HepG2 (cell line): ENCODE measurements at regions not wholly inside any gene's neighbourhood (a gene's known extent, or its start where the extent isn't known, plus 50 kb on each side); places are given as distances from the start of the nearest gene placed in this dataset.

Experiments
- ATAC-seq: fragments of 200-7000 bp; cut with Tn5 transposase; 3 replicates; pipeline ENCODE4 v1.9.1; 2020; ENCODE audit warnings: mild to moderate bottlenecking, moderate library complexity
- BruUV-seq: library from RNA; stranded (reverse); fragments of 400-500 nt; replicated peaks from 2 replicates; lab custom pipeline; 2021; lab: Mats Ljungman, UMichigan
- CTCF ChIA-PET: fragments of 300-600 bp; formaldehyde crosslinking; extraction: SDS; loops from one replicate; lab custom pipeline; 2021; ENCODE audit warnings: low total read pairs, inconsistent platforms, low intra/inter-chr PET ratio; lab: Yijun Ruan, JAX
- POLR2A ChIA-PET: fragments of 350-600 bp; sonication (Branson Sonifier 250); formaldehyde crosslinking; loops from one replicate; lab custom pipeline; 2020; ENCODE audit warnings: antibody characterized with exemption, inconsistent platforms; lab: Yijun Ruan, JAX
- DNase-seq: peaks from one replicate; pipeline ENCODE4 v3.0.0-alpha.2; 2015; ENCODE audit warnings: low spot score
- FAIRE-seq: peaks from 3 replicates; lab custom pipeline; 2011; peaks lifted over from hg19 to GRCh38; lab: Jason Lieb, UNC
- H2AFZ ChIP-seq: one replicate; pipeline ENCODE4 v1.6.1; 2011; ENCODE audit warnings: low read length, inconsistent platforms
- H3K27ac ChIP-seq: fragments of 300-600 bp; 3 replicates; pipeline ENCODE4 v1.8.0; 2011; ENCODE audit warnings: mixed run types, mild to moderate bottlenecking, mixed read lengths, low read length, inconsistent platforms; ENCODE audit not compliant: insufficient read depth; ENCODE audit errors: extremely low read length
- H3K27me3 ChIP-seq, 2 experiments: fragments of 200-600 bp in 1 of 2; 2 replicates in 1 of 2; 3 replicates in 1 of 2; pipeline versions ENCODE4 v1.6.0 to v1.8.0; 2011; ENCODE audit warnings: low read length in 2 of 2, mild to moderate bottlenecking in 2 of 2, moderate library complexity in 2 of 2, inconsistent platforms in 1 of 2; ENCODE audit not compliant: insufficient read depth in 2 of 2, control insufficient read depth in 1 of 2
- H3K36me3 ChIP-seq, 2 experiments: fragments of 200-600 bp in 1 of 2; replicated peaks in 1 of 2; 2 replicates in 1 of 2; 3 replicates in 1 of 2; pipeline versions ENCODE4 v1.5.1 to v1.8.0; 2011; ENCODE audit warnings: low read length in 2 of 2, inconsistent platforms in 1 of 2; ENCODE audit not compliant: insufficient read depth in 2 of 2, control insufficient read depth in 1 of 2
- H3K4me1 ChIP-seq: 2 replicates; pipeline ENCODE4 v1.5.1; 2012; ENCODE audit warnings: low read length, inconsistent platforms; ENCODE audit not compliant: insufficient read depth
- H3K4me2 ChIP-seq: 2 replicates; pipeline ENCODE4 v1.6.0; 2011; ENCODE audit warnings: low read depth, low read length, inconsistent platforms
- H3K4me3 ChIP-seq, 3 experiments: fragments of 200-600 bp in 1 of 3; sonication (generic), shearing (Covaris generic) in 1 of 3; replicated peaks in 1 of 3; 2 replicates each; pipeline ENCODE4 v1.5.1; 2011 to 2016; ENCODE audit warnings: low read length in 3 of 3, inconsistent platforms in 2 of 3, low read depth in 2 of 3, mild to moderate bottlenecking in 2 of 3, control low read depth in 1 of 3, mixed read lengths in 1 of 3; ENCODE audit not compliant: insufficient read depth in 1 of 3
- H3K79me2 ChIP-seq: one replicate; pipeline ENCODE4 v1.6.1; 2011; ENCODE audit warnings: low read length, inconsistent platforms; ENCODE audit not compliant: insufficient read depth
- H3K9ac ChIP-seq: 2 replicates; pipeline ENCODE4 v1.6.0; 2011; ENCODE audit warnings: mild to moderate bottlenecking, low read depth, low read length, inconsistent platforms; ENCODE audit not compliant: insufficient read depth
- H3K9me3 ChIP-seq: 2 replicates; pipeline ENCODE4 v1.5.1; 2012; ENCODE audit warnings: mild to moderate bottlenecking, low read length
- H4K20me1 ChIP-seq: 2 replicates; pipeline ENCODE4 v1.6.0; 2011; ENCODE audit warnings: inconsistent platforms, mild to moderate bottlenecking, low read length, moderate library complexity; ENCODE audit not compliant: insufficient read depth
- KLF6 ChIP-seq: IDR thresholded peaks from 2 replicates; pipeline ENCODE4 v1.8.0; 2016; ENCODE audit warnings: missing biosample characterization, missing genetic modification reagents
- WGBS: methylation state at CpG from one replicate; pipeline ENCODE4 v1.1.6; 2017; ENCODE audit warnings: low lambda C conversion rate; 5-methylcytosine and 5-hydroxymethylcytosine counted together
- in situ Hi-C: cut with HindIII; loops from 2 replicates; pipeline ENCODE4 v1.10.0; 2017; ENCODE audit warnings: low pct_unique_long_range_greater_than_20kb; ENCODE audit not compliant: extremely low pct_ligation_motif_present
- intact Hi-C: fragments of 100-400 bp; cut with micrococcal nuclease; formaldehyde crosslinking; loops from one replicate; pipeline ENCODE4 v1.10.0; 2022; ENCODE audit not compliant: unreplicated experiment
- TF ChIP-seq, protein P1 (sequence below), 2 experiments: fragments of 450-650 bp in 1 of 2; sonication (generic) in 1 of 2; formaldehyde crosslinking in 1 of 2; IDR thresholded peaks; 2 replicates each; pipeline versions ENCODE4 v1.6.1 to v1.8.0; 2016 to 2022; ENCODE audit warnings: antibody characterized with exemption in 1 of 2, mild to moderate bottlenecking in 1 of 2, missing genetic modification reagents in 1 of 2

DNA sequence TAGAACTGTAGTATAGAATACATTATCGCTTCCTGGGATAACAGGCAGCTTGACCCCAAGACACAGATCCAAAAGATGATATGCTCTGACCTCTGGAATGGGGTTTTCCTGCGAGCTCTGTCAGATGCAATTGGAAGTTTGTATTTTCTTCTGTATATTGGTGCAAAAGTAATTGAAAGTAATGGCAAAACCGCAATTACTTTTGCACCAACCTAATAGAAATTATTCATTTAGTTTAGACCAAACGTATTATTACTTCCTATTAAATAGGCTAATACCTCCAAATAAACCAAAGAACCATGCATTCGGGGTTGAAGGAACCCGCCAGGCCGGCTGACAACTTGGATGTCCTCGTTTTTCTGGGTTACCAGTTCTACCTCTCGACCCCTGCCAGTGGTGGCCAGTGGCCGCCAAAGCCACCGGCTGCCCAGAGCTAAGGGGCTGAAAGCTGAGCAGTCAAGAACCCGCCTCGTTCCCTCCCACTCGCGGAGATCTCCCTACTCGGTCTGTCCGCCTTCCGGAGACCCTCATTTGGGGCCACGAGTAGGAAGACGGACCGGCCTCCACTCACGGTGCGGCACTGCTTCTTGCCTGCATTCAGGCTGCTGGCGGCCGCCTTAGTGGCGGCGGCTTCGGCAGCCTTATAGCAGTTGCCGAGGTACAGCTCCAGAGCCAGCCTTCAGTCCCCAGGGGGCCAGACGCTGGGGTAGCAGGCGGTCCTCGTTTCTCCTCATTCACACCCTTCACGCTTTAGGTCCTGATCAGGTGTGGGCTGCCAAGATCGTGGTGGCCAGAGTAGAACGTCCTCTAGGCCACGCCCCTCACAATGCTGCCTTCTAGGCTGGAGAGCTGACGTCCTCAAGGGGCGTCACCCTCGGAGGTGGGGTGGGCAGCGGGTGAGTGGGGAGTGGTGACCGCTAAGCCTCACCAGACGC, 121.9 kb downstream of the RBMX2 start:
- intact Hi-C loops, result no loop called here
- FAIRE-seq (no peak), ATAC-seq (no peak), DNase-seq (no peak)
- H2AFZ ChIP-seq, result no peak overlapping the region
- no peaks in the 10 kb centered on the region for H4K20me1 ChIP-seq
- no peak overlapping the region for H3K9ac ChIP-seq
- H3K9me3 ChIP-seq, result no peaks in the 10 kb centered on the region
- no peaks in the 10 kb centered on the region for H3K79me2 ChIP-seq
- no peak overlapping the region for H3K4me3 ChIP-seq
- WGBS, result 58% methylated on average over 21 of the region's 42 CpGs
- no peaks in the 10 kb centered on the region for H3K4me1 ChIP-seq
- H3K36me3 ChIP-seq, result no peaks in the 10 kb centered on the region
- ChIA-PET CTCF (no interaction called here), POLR2A (no interaction called here)
- no TSS peak for BruUV-seq
- no peaks in the 10 kb centered on the region for H3K27me3 ChIP-seq
- TF ChIP-seq, protein P1, sequence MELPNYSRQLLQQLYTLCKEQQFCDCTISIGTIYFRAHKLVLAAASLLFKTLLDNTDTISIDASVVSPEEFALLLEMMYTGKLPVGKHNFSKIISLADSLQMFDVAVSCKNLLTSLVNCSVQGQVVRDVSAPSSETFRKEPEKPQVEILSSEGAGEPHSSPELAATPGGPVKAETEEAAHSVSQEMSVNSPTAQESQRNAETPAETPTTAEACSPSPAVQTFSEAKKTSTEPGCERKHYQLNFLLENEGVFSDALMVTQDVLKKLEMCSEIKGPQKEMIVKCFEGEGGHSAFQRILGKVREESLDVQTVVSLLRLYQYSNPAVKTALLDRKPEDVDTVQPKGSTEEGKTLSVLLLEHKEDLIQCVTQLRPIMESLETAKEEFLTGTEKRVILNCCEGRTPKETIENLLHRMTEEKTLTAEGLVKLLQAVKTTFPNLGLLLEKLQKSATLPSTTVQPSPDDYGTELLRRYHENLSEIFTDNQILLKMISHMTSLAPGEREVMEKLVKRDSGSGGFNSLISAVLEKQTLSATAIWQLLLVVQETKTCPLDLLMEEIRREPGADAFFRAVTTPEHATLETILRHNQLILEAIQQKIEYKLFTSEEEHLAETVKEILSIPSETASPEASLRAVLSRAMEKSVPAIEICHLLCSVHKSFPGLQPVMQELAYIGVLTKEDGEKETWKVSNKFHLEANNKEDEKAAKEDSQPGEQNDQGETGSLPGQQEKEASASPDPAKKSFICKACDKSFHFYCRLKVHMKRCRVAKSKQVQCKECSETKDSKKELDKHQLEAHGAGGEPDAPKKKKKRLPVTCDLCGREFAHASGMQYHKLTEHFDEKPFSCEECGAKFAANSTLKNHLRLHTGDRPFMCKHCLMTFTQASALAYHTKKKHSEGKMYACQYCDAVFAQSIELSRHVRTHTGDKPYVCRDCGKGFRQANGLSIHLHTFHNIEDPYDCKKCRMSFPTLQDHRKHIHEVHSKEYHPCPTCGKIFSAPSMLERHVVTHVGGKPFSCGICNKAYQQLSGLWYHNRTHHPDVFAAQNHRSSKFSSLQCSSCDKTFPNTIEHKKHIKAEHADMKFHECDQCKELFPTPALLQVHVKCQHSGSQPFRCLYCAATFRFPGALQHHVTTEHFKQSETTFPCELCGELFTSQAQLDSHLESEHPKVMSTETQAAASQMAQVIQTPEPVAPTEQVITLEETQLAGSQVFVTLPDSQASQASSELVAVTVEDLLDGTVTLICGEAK (IDR thresholded peaks at IDR 0.05), result peak; percentile 46; the same call in 1 of the 2 replicates
- TF ChIP-seq, protein P1 (CRISPR knock-in tag; IDR thresholded peaks at IDR 0.05), result no peak
- TF ChIP-seq KLF6 (CRISPR knock-in tag), result no peak
- TF ChIP-seq, all 625 proteins: peak for 1
- Histone ChIP-seq H3K27ac (no peak overlapping the region), H3K4me2 (no peak overlapping the region)
- in situ Hi-C loops, result no loop called here
